22Rv1 (cell line): ENCODE measurements at regions not wholly inside any gene's neighbourhood (a gene's known extent, or its start where the extent isn't known, plus 50 kb on each side); places are given as distances from the start of the nearest gene placed in this dataset.

Experiments
- CTCF ChIP-seq: fragments of 450-650 bp; IDR thresholded peaks from 2 replicates; pipeline ENCODE4 v1.5.1; 2017; ENCODE audit warnings: mild to moderate bottlenecking
- ZFX ChIP-seq: fragments of 450-650 bp; IDR thresholded peaks from 2 replicates; pipeline ENCODE4 v1.6.1; 2017; ENCODE audit warnings: antibody characterized with exemption, borderline replicate concordance

GRCh38 chr9:1157836-1158235, 107.7 kb downstream of the DMRT2 start:
- no peak for TF ChIP-seq CTCF
- TF ChIP-seq ZFX, result no peak
